HEK293 (cell line): ENCODE measurements at regions not wholly inside any gene's neighbourhood (a gene's known extent, or its start where the extent isn't known, plus 50 kb on each side); places are given as distances from the start of the nearest gene placed in this dataset.

Source experiments
- GLIS1 ChIP-seq: fragments of 450-650 bp; formaldehyde crosslinking; IDR thresholded peaks from 2 replicates; pipeline ENCODE4 v1.5.1; 2016; ENCODE audit warnings: missing biosample characterization, missing genetic modification characterization
- REPIN1 ChIP-seq: fragments of 450-650 bp; formaldehyde crosslinking; IDR thresholded peaks from 2 replicates; pipeline ENCODE4 v1.5.1; 2017; ENCODE audit warnings: missing biosample characterization, missing genetic modification characterization, low read depth
- YY1 ChIP-seq: fragments of 450-650 bp; formaldehyde crosslinking; IDR thresholded peaks from 2 replicates; pipeline ENCODE4 v1.5.1; 2018; ENCODE audit warnings: missing biosample characterization, missing genetic modification characterization
- ZNF274 ChIP-seq, 2 experiments: fragments of 200-500 bp in 1 of 2; fragments of 450-650 bp in 1 of 2; sonication (Bioruptor generic) in 1 of 2; formaldehyde crosslinking in 1 of 2; IDR thresholded peaks; 2 replicates each; pipeline versions ENCODE4 v1.5.1 to v1.6.1; 2014 to 2016; ENCODE audit warnings: borderline replicate concordance in 1 of 2, inconsistent platforms in 1 of 2, low read length in 1 of 2, missing biosample characterization in 1 of 2, missing genetic modification characterization in 1 of 2
- ZNF335 ChIP-seq: fragments of 450-650 bp; formaldehyde crosslinking; conservative IDR thresholded peaks from 2 replicates; pipeline ENCODE4 v1.5.1; 2016; ENCODE audit warnings: missing biosample characterization, missing genetic modification characterization
- ZNF416 ChIP-seq: fragments of 450-650 bp; formaldehyde crosslinking; IDR thresholded peaks from 2 replicates; pipeline ENCODE4 v1.5.1; 2016; ENCODE audit warnings: missing biosample characterization, missing genetic modification characterization
- ZNF510 ChIP-seq: fragments of 450-650 bp; formaldehyde crosslinking; IDR thresholded peaks from 2 replicates; pipeline ENCODE4 v1.5.1; 2018; ENCODE audit warnings: mild to moderate bottlenecking, missing genetic modification characterization, missing biosample characterization; ENCODE audit not compliant: insufficient replicate concordance
- ZNF544 ChIP-seq: fragments of 450-650 bp; formaldehyde crosslinking; IDR thresholded peaks from 2 replicates; pipeline ENCODE4 v1.5.0; 2017; ENCODE audit warnings: missing biosample characterization, missing genetic modification characterization
- ZNF654 ChIP-seq: fragments of 450-650 bp; formaldehyde crosslinking; IDR thresholded peaks from 2 replicates; pipeline ENCODE4 v1.5.1; 2016; ENCODE audit warnings: low read depth, missing biosample characterization, missing genetic modification characterization
- ZNF670 ChIP-seq: fragments of 450-650 bp; formaldehyde crosslinking; IDR thresholded peaks from 2 replicates; pipeline ENCODE4 v1.5.1; 2016; ENCODE audit warnings: missing biosample characterization, missing genetic modification characterization, low read depth
- ZNF785 ChIP-seq: fragments of 450-650 bp; formaldehyde crosslinking; IDR thresholded peaks from 2 replicates; pipeline ENCODE4 v1.5.1; 2016; ENCODE audit warnings: missing biosample characterization, missing genetic modification characterization
- TF ChIP-seq, protein P1 (sequence below): fragments of 450-650 bp; formaldehyde crosslinking; IDR thresholded peaks from 2 replicates; pipeline ENCODE4 v1.5.1; 2016; ENCODE audit warnings: missing biosample characterization, missing genetic modification characterization
- TF ChIP-seq, protein P2 (sequence below): fragments of 450-650 bp; formaldehyde crosslinking; IDR thresholded peaks from 2 replicates; pipeline ENCODE4 v1.5.1; 2016; ENCODE audit warnings: missing biosample characterization, missing genetic modification characterization

DNA sequence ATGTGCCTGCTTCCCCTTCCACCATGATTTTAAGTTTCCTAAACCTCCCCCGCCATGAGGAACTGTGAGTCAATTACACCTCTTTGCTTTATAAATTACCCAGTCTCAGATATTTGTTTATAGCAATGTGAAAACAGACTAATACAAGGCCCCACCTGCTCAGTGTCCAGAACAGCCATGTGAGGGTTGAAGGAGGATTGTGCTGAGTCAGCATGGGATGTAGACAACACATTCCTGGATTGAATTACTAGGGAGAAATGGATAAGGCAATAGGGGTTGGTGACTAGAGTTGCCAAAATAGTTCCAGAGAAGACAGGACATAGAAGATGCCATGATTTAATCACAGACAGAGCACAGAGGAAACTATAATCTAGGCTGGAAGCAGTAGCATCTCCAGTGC lies 270.3 kb downstream of the GFRA1 start:
- TF ChIP-seq, protein P1, sequence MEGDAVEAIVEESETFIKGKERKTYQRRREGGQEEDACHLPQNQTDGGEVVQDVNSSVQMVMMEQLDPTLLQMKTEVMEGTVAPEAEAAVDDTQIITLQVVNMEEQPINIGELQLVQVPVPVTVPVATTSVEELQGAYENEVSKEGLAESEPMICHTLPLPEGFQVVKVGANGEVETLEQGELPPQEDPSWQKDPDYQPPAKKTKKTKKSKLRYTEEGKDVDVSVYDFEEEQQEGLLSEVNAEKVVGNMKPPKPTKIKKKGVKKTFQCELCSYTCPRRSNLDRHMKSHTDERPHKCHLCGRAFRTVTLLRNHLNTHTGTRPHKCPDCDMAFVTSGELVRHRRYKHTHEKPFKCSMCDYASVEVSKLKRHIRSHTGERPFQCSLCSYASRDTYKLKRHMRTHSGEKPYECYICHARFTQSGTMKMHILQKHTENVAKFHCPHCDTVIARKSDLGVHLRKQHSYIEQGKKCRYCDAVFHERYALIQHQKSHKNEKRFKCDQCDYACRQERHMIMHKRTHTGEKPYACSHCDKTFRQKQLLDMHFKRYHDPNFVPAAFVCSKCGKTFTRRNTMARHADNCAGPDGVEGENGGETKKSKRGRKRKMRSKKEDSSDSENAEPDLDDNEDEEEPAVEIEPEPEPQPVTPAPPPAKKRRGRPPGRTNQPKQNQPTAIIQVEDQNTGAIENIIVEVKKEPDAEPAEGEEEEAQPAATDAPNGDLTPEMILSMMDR = no peak
- TF ChIP-seq ZNF654 (tag by site-specific recombination) = no peak
- no peak for TF ChIP-seq ZNF335 (tag by site-specific recombination)
- no peak for TF ChIP-seq ZNF416 (tag by site-specific recombination)
- TF ChIP-seq, protein P2, sequence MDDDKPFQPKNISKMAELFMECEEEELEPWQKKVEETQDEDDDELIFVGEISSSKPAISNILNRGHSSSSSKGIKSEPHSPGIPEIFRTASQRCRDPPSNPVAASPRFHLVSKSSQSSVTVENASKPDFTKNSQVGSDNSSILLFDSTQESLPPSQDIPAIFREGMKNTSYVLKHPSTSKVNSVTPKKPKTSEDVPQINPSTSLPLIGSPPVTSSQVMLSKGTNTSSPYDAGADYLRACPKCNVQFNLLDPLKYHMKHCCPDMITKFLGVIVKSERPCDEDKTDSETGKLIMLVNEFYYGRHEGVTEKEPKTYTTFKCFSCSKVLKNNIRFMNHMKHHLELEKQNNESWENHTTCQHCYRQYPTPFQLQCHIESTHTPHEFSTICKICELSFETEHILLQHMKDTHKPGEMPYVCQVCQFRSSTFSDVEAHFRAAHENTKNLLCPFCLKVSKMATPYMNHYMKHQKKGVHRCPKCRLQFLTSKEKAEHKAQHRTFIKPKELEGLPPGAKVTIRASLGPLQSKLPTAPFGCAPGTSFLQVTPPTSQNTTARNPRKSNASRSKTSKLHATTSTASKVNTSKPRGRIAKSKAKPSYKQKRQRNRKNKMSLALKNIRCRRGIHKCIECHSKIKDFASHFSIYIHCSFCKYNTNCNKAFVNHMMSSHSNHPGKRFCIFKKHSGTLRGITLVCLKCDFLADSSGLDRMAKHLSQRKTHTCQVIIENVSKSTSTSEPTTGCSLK (tag by site-specific recombination) = no peak
- TF ChIP-seq GLIS1 = no peak
- no peak for TF ChIP-seq YY1 (tag by site-specific recombination)
- no peak for TF ChIP-seq ZNF785 (tag by site-specific recombination)
- TF ChIP-seq ZNF274 (IDR thresholded peaks at IDR 0.05; ENCODE audit: low read length) = no peak
- TF ChIP-seq ZNF274 (tag by site-specific recombination; IDR thresholded peaks at IDR 0.05; ENCODE audit: borderline replicate concordance) = no peak
- no peak for TF ChIP-seq REPIN1 (tag by site-specific recombination)
- no peak for TF ChIP-seq ZNF544 (tag by site-specific recombination)
- no peak for TF ChIP-seq ZNF670 (tag by site-specific recombination)
- no peak for TF ChIP-seq ZNF510 (tag by site-specific recombination)
